HCT116 (cell line): ENCODE measurements at regions not wholly inside any gene's neighbourhood (a gene's known extent, or its start where the extent isn't known, plus 50 kb on each side); places are given as distances from the start of the nearest gene placed in this dataset.

Experiments used
- ATAC-seq: fragments of 200-7000 bp; cut with Tn5 transposase; 2 replicates; pipeline ENCODE4 v1.9.1; 2020; ENCODE audit warnings: mild to moderate bottlenecking, moderate library complexity
- BruUV-seq: library from RNA; stranded (reverse); fragments of 400-500 nt; replicated peaks from 2 replicates; lab custom pipeline; 2021; lab: Mats Ljungman, UMichigan
- CTCF ChIA-PET: fragments of 300-600 bp; sonication (Branson Sonifier 250); formaldehyde crosslinking; loops from one replicate; lab custom pipeline; 2021; ENCODE audit warnings: antibody characterized with exemption; lab: Charles Lee
- POLR2A ChIA-PET: fragments of 300-600, 350-600 bp; sonication (Branson Sonifier 250); formaldehyde crosslinking; loops from one replicate; lab custom pipeline; 2021; ENCODE audit warnings: antibody characterized with exemption; lab: Charles Lee
- RAD21 ChIA-PET, 2 experiments: fragments of 300-600 bp; sonication (Branson Sonifier 250); formaldehyde crosslinking; loops; one replicate each; lab custom pipeline; 2023; ENCODE audit warnings: low total read pairs in 2 of 2; ENCODE audit not compliant: uncharacterized antibody in 2 of 2, unreplicated experiment in 2 of 2, low non-redundant PET in 1 of 2; lab: Charles Lee
- DNase-seq: peaks from one replicate; pipeline ENCODE4 v3.0.0-alpha.2; 2010; ENCODE audit warnings: low read depth, low spot score
- H2AFZ ChIP-seq: fragments of 200-600 bp; shearing (Covaris generic), sonication (generic); 2 replicates; pipeline ENCODE4 v1.6.1; 2017; ENCODE audit warnings: low read depth, mixed run types, mixed read lengths, antibody characterized with exemption, low read length; ENCODE audit not compliant: poor library complexity, severe bottlenecking
- H3K27ac ChIP-seq: 2 replicates; pipeline ENCODE4 v1.5.1; 2012; ENCODE audit warnings: low read depth, low read length
- H3K27me3 ChIP-seq: fragments of 200-600 bp; sonication (generic); 2 replicates; pipeline ENCODE4 v1.6.1; 2016; ENCODE audit warnings: mixed run types, low read length, mixed read lengths; ENCODE audit not compliant: insufficient read depth
- H3K36me3 ChIP-seq, 2 experiments: fragments of 200-500 bp in 1 of 2; fragments of 200-600 bp in 1 of 2; sonication (Bioruptor generic) in 1 of 2; sonication (generic) in 1 of 2; 2 replicates each; pipeline versions ENCODE4 v1.5.1 to v1.6.1; 2014 to 2016; ENCODE audit warnings: low read length in 2 of 2, inconsistent platforms in 1 of 2, mixed read lengths in 1 of 2, mixed run types in 1 of 2; ENCODE audit not compliant: insufficient read depth in 2 of 2, control insufficient read depth in 1 of 2
- H3K4me1 ChIP-seq, 2 experiments: fragments of 200-600 bp in 1 of 2; sonication (generic) in 1 of 2; 2 replicates each; pipeline versions ENCODE4 v1.5.1 to v1.6.1; 2012 to 2017; ENCODE audit warnings: low read length in 2 of 2, inconsistent platforms in 1 of 2, mild to moderate bottlenecking in 1 of 2, mixed read lengths in 1 of 2, mixed run types in 1 of 2, moderate library complexity in 1 of 2; ENCODE audit not compliant: insufficient read depth in 2 of 2, control insufficient read depth in 1 of 2
- H3K4me2 ChIP-seq: fragments of 200-600 bp; sonication (generic); 2 replicates; pipeline ENCODE4 v1.6.1; 2017; ENCODE audit warnings: mixed run types, low read length, mixed read lengths
- H3K4me3 ChIP-seq, 2 experiments: fragments of 200-600 bp in 1 of 2; sonication (generic) in 1 of 2; replicated peaks in 1 of 2; 2 replicates each; pipeline ENCODE4 v1.5.1; 2011 to 2016; ENCODE audit warnings: low read length in 2 of 2, control low read depth in 1 of 2, low read depth in 1 of 2, mild to moderate bottlenecking in 1 of 2, mixed read lengths in 1 of 2, mixed run types in 1 of 2
- H3K79me2 ChIP-seq: fragments of 200-600 bp; sonication (generic); 2 replicates; pipeline ENCODE4 v1.6.1; 2017; ENCODE audit warnings: mild to moderate bottlenecking, mixed run types, low read length, moderate library complexity, mixed read lengths; ENCODE audit not compliant: insufficient read depth
- H3K9ac ChIP-seq: fragments of 200-600 bp; sonication (generic); 2 replicates; pipeline ENCODE4 v1.6.1; 2016; ENCODE audit warnings: low read length, mixed read lengths
- H3K9me2 ChIP-seq: fragments of 200-600 bp; sonication (generic), shearing (Covaris generic); 2 replicates; pipeline ENCODE4 v1.6.1; 2017; ENCODE audit warnings: mixed run types, mild to moderate bottlenecking, moderate library complexity; ENCODE audit not compliant: insufficient read depth
- H3K9me3 ChIP-seq, 2 experiments: fragments of 200-500 bp in 1 of 2; fragments of 200-600 bp in 1 of 2; sonication (Bioruptor generic) in 1 of 2; sonication (generic) in 1 of 2; 2 replicates each; pipeline ENCODE4 v1.6.1; 2014 to 2017; ENCODE audit warnings: low read length in 2 of 2, mixed read lengths in 2 of 2, inconsistent platforms in 1 of 2, low read depth in 1 of 2, mild to moderate bottlenecking in 1 of 2, mixed run types in 1 of 2, moderate library complexity in 1 of 2; ENCODE audit not compliant: control insufficient read depth in 1 of 2, insufficient read depth in 1 of 2
- H4K20me1 ChIP-seq: fragments of 200-600 bp; sonication (generic), shearing (Covaris generic); 2 replicates; pipeline ENCODE4 v1.6.1; 2017; ENCODE audit warnings: mixed run types, mild to moderate bottlenecking, moderate library complexity; ENCODE audit not compliant: insufficient read depth
- CEBPB ChIP-seq: IDR thresholded peaks from 2 replicates; pipeline ENCODE4 v1.6.1; 2012; ENCODE audit warnings: low read depth
- CTCF ChIP-seq, 3 experiments: fragments of 200-600 bp in 1 of 3; sonication (generic) in 1 of 3; IDR thresholded peaks in 2 of 3; conservative IDR thresholded peaks in 1 of 3; 2 replicates each; pipeline ENCODE4 v1.5.1; 2012 to 2017; ENCODE audit warnings: low read depth in 2 of 3, low read length in 2 of 3, antibody characterized with exemption in 1 of 3, borderline replicate concordance in 1 of 3, control low read depth in 1 of 3, mild to moderate bottlenecking in 1 of 3, mixed read lengths in 1 of 3, mixed run types in 1 of 3, moderate library complexity in 1 of 3; ENCODE audit not compliant: insufficient read depth in 1 of 3
- EGR1 ChIP-seq: IDR thresholded peaks from 2 replicates; pipeline ENCODE4 v1.6.1; 2012; ENCODE audit warnings: low read depth
- EZH2 ChIP-seq: fragments of 200-600 bp; sonication (generic); IDR thresholded peaks from 2 replicates; pipeline ENCODE4 v1.6.1; 2017; ENCODE audit warnings: antibody characterized with exemption, mixed run types
- YY1 ChIP-seq: IDR thresholded peaks from 2 replicates; pipeline ENCODE4 v1.6.1; 2011; ENCODE audit warnings: low read length, low read depth, moderate library complexity, mild to moderate bottlenecking; ENCODE audit not compliant: insufficient replicate concordance; ENCODE audit errors: extremely low read depth
- ZBTB33 ChIP-seq: IDR thresholded peaks from 2 replicates; pipeline ENCODE4 v1.6.1; 2011; ENCODE audit warnings: mild to moderate bottlenecking, low read length, moderate library complexity; ENCODE audit not compliant: insufficient replicate concordance; ENCODE audit errors: extremely low read depth
- ZFX ChIP-seq: fragments of 450-650 bp; IDR thresholded peaks from 2 replicates; pipeline ENCODE4 v1.6.1; 2017
- intact Hi-C: fragments of 100-400 bp; cut with micrococcal nuclease; formaldehyde crosslinking; loops from 2 replicates; pipeline ENCODE4 v1.10.0; 2022

GRCh38 chr20:7410150-7410549 is 530.1 kb downstream of the HAO1 start:
- no peaks in the 10 kb centered on the region for H3K9me3 ChIP-seq
- intact Hi-C loops: no loop called here
- CTCF ChIA-PET: no interaction called here
- RAD21 ChIA-PET: no interaction called here
- POLR2A ChIA-PET: no interaction called here
- no peak for ATAC-seq
- H2AFZ ChIP-seq: no peak overlapping the region
- H3K36me3 ChIP-seq: no peaks in the 10 kb centered on the region
- no peaks in the 10 kb centered on the region for H3K79me2 ChIP-seq
- no peaks in the 10 kb centered on the region for H3K9me2 ChIP-seq
- no peak overlapping the region for H3K27ac ChIP-seq
- no peaks in the 10 kb centered on the region for H4K20me1 ChIP-seq
- no peak overlapping the region for H3K9ac ChIP-seq
- no peaks in the 10 kb centered on the region for H3K27me3 ChIP-seq
- no TSS peak for BruUV-seq
- DNase-seq: no peak
- no peak overlapping the region for H3K4me2 ChIP-seq
- no peak overlapping the region for H3K4me3 ChIP-seq
- TF ChIP-seq CTCF (IDR thresholded peaks at IDR 0.05 in 2 of 3, conservative IDR thresholded peaks at IDR 0.05 in 1 of 3; ENCODE audit: borderline replicate concordance in 1 of 3, insufficient read depth in 1 of 3, low read depth in 2 of 3, low read length in 2 of 3) (no peak), CEBPB (no peak), ZFX (no peak), EZH2 (no peak), ZBTB33 (no peak), YY1 (no peak), EGR1 (no peak)
- no peaks in the 10 kb centered on the region for H3K4me1 ChIP-seq
